ENCODE measurements at regions not wholly inside any gene's neighbourhood (a gene's known extent, or its start where the extent isn't known, plus 50 kb on each side); places are given as distances from the start of the nearest gene placed in this dataset.
A peak's percentile ranks its signal among the peaks of the same experiment; 100 is the strongest.

- 0 out of 2 replicates have a peak, but pooled peaks have one; percentile 9 for TF ChIP-seq ZFX (IDR thresholded peaks at IDR 0.05)
- TF ChIP-seq CTCF (conservative IDR thresholded peaks at IDR 0.05) = no peak
- peak overlapping the region; percentile 79 for H3K27ac ChIP-seq
These were observed 241.0 kb downstream of the ADGRG6 start for GRCh38 chr6:142542704-142543233.

DNA sequence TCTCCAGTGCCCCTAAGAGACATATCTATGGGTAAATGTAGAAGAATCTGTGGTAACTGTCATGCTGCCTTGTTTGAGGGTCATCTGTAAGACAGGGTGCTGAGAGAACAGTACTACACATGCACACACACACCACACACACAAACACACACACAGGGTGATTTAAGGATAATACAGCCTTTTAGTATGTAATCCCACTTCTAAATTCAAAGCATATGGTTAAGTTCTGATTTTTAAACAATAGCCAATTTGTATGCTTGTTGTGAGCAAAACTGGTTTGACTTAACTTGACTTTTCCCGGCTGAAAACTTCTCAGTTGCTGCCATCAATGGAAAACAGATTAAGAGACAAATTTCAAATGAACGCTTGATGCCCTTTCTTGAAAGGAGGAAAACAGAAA, 241.8 kb downstream of the ADGRG6 start:
- no peak for TF ChIP-seq CTCF (conservative IDR thresholded peaks at IDR 0.05)
- no peak for TF ChIP-seq ZFX (IDR thresholded peaks at IDR 0.05)

GRCh38 chr6:142544199-142544838, 242.5 kb downstream of the ADGRG6 start:
- no peak for TF ChIP-seq ZFX (IDR thresholded peaks at IDR 0.05)
- no peak for TF ChIP-seq CTCF (conservative IDR thresholded peaks at IDR 0.05)
- no peak overlapping the region for H3K27ac ChIP-seq

More for the DNA sequence above, 241.8 kb downstream of the ADGRG6 start:
- H3K27ac ChIP-seq = no peak overlapping the region

DNA sequence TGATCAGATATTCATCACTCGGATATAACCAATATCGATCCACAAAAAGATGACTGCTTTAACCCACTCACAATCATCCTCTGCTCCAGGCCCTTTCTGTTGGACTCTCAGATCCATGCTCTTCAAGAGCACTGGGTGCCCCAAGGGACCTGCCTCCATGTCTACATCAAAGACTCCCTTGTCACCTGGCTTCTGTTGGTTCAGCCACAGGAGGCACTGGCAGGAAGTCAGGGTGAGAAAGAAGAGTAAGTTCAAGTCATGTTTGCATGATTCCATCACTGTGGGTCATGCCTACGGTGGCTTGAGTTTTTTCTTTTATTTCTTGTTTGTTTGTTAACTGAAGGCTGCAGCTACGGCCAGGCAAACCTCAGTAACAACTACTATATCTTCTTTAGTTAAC, 243.3 kb downstream of the ADGRG6 start:
- TF ChIP-seq ZFX (IDR thresholded peaks at IDR 0.05) (no peak), CTCF (conservative IDR thresholded peaks at IDR 0.05) (no peak)
- no peak overlapping the region for H3K27ac ChIP-seq

DNA sequence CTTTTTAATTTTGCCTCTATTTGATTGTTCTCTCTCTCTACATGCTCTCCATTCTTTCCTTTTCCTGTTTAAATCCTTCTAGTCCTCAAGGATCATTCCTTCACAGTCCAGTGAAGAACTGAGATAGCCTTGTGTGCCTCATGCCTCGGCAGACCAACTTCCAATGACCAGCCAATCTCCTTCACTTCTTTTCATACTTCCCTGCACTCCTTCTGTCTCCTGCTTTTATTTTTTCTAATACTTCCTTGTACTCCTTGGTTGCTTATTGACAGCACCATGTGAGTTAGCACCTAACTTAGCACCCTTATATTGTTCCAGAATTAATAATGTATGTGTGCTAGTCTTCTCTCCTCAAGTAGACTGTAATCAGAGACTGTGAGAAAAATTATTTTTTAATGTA, 246.8 kb downstream of the ADGRG6 start:
- TF ChIP-seq ZFX (IDR thresholded peaks at IDR 0.05) (no peak), CTCF (conservative IDR thresholded peaks at IDR 0.05) (no peak)
- no peak overlapping the region for H3K27ac ChIP-seq

- TF ChIP-seq ZFX (IDR thresholded peaks at IDR 0.05) (no peak), CTCF (conservative IDR thresholded peaks at IDR 0.05) (no peak)
- H3K27ac ChIP-seq = no peak overlapping the region
These were observed 248.7 kb downstream of the ADGRG6 start for GRCh38 chr6:142550310-142551063.

GRCh38 chr6:142551274-142551811, 249.5 kb downstream of the ADGRG6 start:
- no peak overlapping the region for H3K27ac ChIP-seq

More at GRCh38 chr6:142551274-142551811, 249.5 kb downstream of the ADGRG6 start:
- TF ChIP-seq CTCF (conservative IDR thresholded peaks at IDR 0.05) = no peak
- no peak for TF ChIP-seq ZFX (IDR thresholded peaks at IDR 0.05)

Measured in C4-2B (cell line).